Loucy (cell line): ENCODE measurements at regions not wholly inside any gene's neighbourhood (a gene's known extent, or its start where the extent isn't known, plus 50 kb on each side); places are given as distances from the start of the nearest gene placed in this dataset.

ENCODE experiments used
- H2AFZ ChIP-seq: fragments of 200-600 bp; sonication (generic); 2 replicates; pipeline ENCODE4 v1.6.0; 2016; ENCODE audit warnings: antibody characterized with exemption, mild to moderate bottlenecking, low read length, moderate library complexity
- H3F3A ChIP-seq: fragments of 200-600 bp; 2 replicates; pipeline ENCODE4 v1.6.0; 2016; ENCODE audit warnings: antibody characterized with exemption, low read depth, mild to moderate bottlenecking
- H3K27me3 ChIP-seq: fragments of 200-600 bp; sonication (generic); 2 replicates; pipeline ENCODE4 v1.6.1; 2014; ENCODE audit warnings: low read length, mild to moderate bottlenecking; ENCODE audit not compliant: insufficient read depth, poor library complexity, severe bottlenecking
- H3K36me3 ChIP-seq: fragments of 200-600 bp; sonication (generic); 2 replicates; pipeline ENCODE4 v1.6.1; 2016; ENCODE audit warnings: low read length; ENCODE audit not compliant: insufficient read depth
- H3K4me1 ChIP-seq: fragments of 200-600 bp; sonication (generic); 2 replicates; pipeline ENCODE4 v1.5.1; 2014; ENCODE audit warnings: low read length, mild to moderate bottlenecking; ENCODE audit not compliant: insufficient read depth, poor library complexity, severe bottlenecking
- H3K4me2 ChIP-seq: fragments of 200-600 bp; sonication (generic); 2 replicates; pipeline ENCODE4 v1.6.0; 2014; ENCODE audit warnings: antibody characterized with exemption, low read length, low read depth, mild to moderate bottlenecking; ENCODE audit not compliant: poor library complexity, severe bottlenecking
- H3K4me3 ChIP-seq: fragments of 200-600 bp; sonication (generic); 2 replicates; pipeline ENCODE4 v1.5.1; 2014; ENCODE audit warnings: low read length, mild to moderate bottlenecking, mixed read lengths; ENCODE audit not compliant: poor library complexity, severe bottlenecking
- H3K79me2 ChIP-seq: fragments of 200-600 bp; sonication (generic); 2 replicates; pipeline ENCODE4 v1.6.1; 2014; ENCODE audit warnings: low read length; ENCODE audit not compliant: insufficient read depth
- H3K9ac ChIP-seq: fragments of 200-600 bp; sonication (generic); 2 replicates; pipeline ENCODE4 v1.6.0; 2014; ENCODE audit warnings: mild to moderate bottlenecking, low read depth, low read length, moderate library complexity; ENCODE audit not compliant: poor library complexity, severe bottlenecking
- H3K9me2 ChIP-seq: fragments of 200-600 bp; sonication (generic); replicated peaks from 2 replicates; pipeline ENCODE4 v1.6.1; 2016; ENCODE audit warnings: low read depth, low read length, mixed read lengths
- H3K9me3 ChIP-seq: fragments of 200-600 bp; sonication (generic); 2 replicates; pipeline ENCODE4 v1.6.1; 2014; ENCODE audit warnings: mild to moderate bottlenecking, antibody characterized with exemption, low read length, low read depth; ENCODE audit not compliant: insufficient read depth
- H4K20me1 ChIP-seq: fragments of 200-600 bp; sonication (generic); 2 replicates; pipeline ENCODE4 v1.6.0; 2014; ENCODE audit warnings: antibody characterized with exemption, low read length, mild to moderate bottlenecking; ENCODE audit not compliant: insufficient read depth, poor library complexity, severe bottlenecking
- CTCF ChIP-seq: fragments of 200-600 bp; sonication (generic); conservative IDR thresholded peaks from 2 replicates; pipeline ENCODE4 v1.5.1; 2014; ENCODE audit warnings: mild to moderate bottlenecking, antibody characterized with exemption, low read length
- EZH2phosphoT487 ChIP-seq: fragments of 200-600 bp; IDR thresholded peaks from 2 replicates; pipeline ENCODE4 v1.6.1; 2018; ENCODE audit warnings: antibody characterized with exemption, mild to moderate bottlenecking, moderate library complexity, borderline replicate concordance

GRCh38 chr4:79074040-79074439, 134.8 kb upstream of the PAQR3 start:
- no peaks in the 10 kb centered on the region for H3K27me3 ChIP-seq
- H3K36me3 ChIP-seq = no peaks in the 10 kb centered on the region
- H3K4me1 ChIP-seq = no peaks in the 10 kb centered on the region
- 0 out of 2 replicates have a peak, but pooled peaks cover 3% of the 10 kb centered on the region for H3K9me3 ChIP-seq
- no peak overlapping the region for H3K4me2 ChIP-seq
- TF ChIP-seq CTCF = no peak
- TF ChIP-seq EZH2phosphoT487 = no peak
- no peak overlapping the region for H2AFZ ChIP-seq
- no peaks in the 10 kb centered on the region for H3K9me2 ChIP-seq
- H3K4me3 ChIP-seq = no peak overlapping the region
- H3F3A ChIP-seq = no peaks in the 10 kb centered on the region
- no peaks in the 10 kb centered on the region for H3K79me2 ChIP-seq
- H3K9ac ChIP-seq = no peak overlapping the region
- H4K20me1 ChIP-seq = no peaks in the 10 kb centered on the region

GRCh38 chr4:79073471-79073870, 134.2 kb upstream of the PAQR3 start:
- Histone ChIP-seq H3K4me2 (no peak overlapping the region), H3K79me2 (no peaks in the 10 kb centered on the region), H3K9me2 (no peaks in the 10 kb centered on the region), H3K36me3 (no peaks in the 10 kb centered on the region), H3K4me3 (no peak overlapping the region), H3F3A (no peaks in the 10 kb centered on the region), H3K4me1 (no peaks in the 10 kb centered on the region), H2AFZ (no peak overlapping the region), H3K9ac (no peak overlapping the region), H3K27me3 (no peaks in the 10 kb centered on the region), H4K20me1 (no peaks in the 10 kb centered on the region), H3K9me3 (0 out of 2 replicates have a peak, but pooled peaks cover 3% of the 10 kb centered on the region)
- TF ChIP-seq CTCF (no peak), EZH2phosphoT487 (no peak)

GRCh38 chr4:79065262-79065661, 126.0 kb upstream of the PAQR3 start:
- H3K4me2 ChIP-seq = no peak overlapping the region
- no peaks in the 10 kb centered on the region for H3K4me1 ChIP-seq
- H4K20me1 ChIP-seq = no peaks in the 10 kb centered on the region
- H3K27me3 ChIP-seq = no peaks in the 10 kb centered on the region
- no peak overlapping the region for H2AFZ ChIP-seq
- no peaks in the 10 kb centered on the region for H3K36me3 ChIP-seq
- no peaks in the 10 kb centered on the region for H3K79me2 ChIP-seq
- H3F3A ChIP-seq = no peaks in the 10 kb centered on the region
- no peak overlapping the region for H3K4me3 ChIP-seq
- TF ChIP-seq EZH2phosphoT487 (no peak), CTCF (no peak)
- no peak overlapping the region for H3K9ac ChIP-seq
- H3K9me3 ChIP-seq = no peaks in the 10 kb centered on the region
- no peaks in the 10 kb centered on the region for H3K9me2 ChIP-seq
